D721Med (cell line): ENCODE measurements at regions not wholly inside any gene's neighbourhood (a gene's known extent, or its start where the extent isn't known, plus 50 kb on each side); places are given as distances from the start of the nearest gene placed in this dataset.

ENCODE experiments used
- DNase-seq: peaks from one replicate; pipeline ENCODE4 v3.0.0; 2011; ENCODE audit warnings: low spot score; ENCODE audit not compliant: insufficient read length
- FAIRE-seq: peaks from 2 replicates; lab custom pipeline; 2011; peaks lifted over from hg19 to GRCh38; lab: Jason Lieb, UNC
- TF ChIP-seq, protein P1 (sequence below): IDR thresholded peaks from 2 replicates; pipeline ENCODE4 v1.5.1; 2012; ENCODE audit warnings: mild to moderate bottlenecking, control low read depth; ENCODE audit not compliant: insufficient read depth; ENCODE audit errors: missing control alignments

DNA sequence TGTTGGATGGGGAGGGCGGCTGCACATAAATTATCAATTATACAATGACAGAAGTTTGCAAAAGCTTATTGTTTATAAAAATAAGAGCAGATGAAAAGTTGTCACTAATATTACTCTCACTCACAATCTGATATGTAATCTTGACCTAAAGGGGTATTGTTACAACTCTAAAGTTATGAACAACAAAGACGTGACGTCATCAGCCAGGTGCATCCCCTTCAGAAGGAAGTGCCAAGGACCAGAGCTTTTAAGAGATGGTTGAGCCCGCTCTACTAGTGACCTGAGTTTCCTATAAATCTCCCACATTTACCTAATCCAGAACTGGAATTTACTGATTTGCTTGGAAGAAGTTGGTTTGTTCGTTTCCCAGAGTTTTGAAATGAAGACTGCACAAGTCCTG, 247.7 kb upstream of the MGMT start:
- DNase-seq (no peak), FAIRE-seq (no peak)
- TF ChIP-seq, protein P1, sequence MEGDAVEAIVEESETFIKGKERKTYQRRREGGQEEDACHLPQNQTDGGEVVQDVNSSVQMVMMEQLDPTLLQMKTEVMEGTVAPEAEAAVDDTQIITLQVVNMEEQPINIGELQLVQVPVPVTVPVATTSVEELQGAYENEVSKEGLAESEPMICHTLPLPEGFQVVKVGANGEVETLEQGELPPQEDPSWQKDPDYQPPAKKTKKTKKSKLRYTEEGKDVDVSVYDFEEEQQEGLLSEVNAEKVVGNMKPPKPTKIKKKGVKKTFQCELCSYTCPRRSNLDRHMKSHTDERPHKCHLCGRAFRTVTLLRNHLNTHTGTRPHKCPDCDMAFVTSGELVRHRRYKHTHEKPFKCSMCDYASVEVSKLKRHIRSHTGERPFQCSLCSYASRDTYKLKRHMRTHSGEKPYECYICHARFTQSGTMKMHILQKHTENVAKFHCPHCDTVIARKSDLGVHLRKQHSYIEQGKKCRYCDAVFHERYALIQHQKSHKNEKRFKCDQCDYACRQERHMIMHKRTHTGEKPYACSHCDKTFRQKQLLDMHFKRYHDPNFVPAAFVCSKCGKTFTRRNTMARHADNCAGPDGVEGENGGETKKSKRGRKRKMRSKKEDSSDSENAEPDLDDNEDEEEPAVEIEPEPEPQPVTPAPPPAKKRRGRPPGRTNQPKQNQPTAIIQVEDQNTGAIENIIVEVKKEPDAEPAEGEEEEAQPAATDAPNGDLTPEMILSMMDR: no peak

DNA sequence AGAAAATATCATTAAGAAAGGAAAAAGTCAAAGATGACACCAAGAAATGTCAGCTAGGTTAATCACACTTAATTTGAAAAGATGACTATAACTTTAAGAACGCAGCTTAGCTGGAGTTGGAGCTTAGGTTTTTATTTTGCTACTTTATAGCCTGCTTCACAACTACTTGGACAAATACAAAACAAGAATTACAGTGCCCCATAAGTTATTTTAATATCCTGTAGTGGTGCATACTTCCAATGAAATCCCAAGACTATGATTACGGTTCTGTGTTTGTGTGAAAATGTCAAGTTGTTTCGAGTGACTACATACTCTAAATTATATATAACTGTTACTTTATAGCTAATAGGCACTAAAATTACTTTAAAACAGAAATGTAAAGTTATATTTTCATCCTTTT, 244.6 kb upstream of the MGMT start:
- FAIRE-seq (no peak), DNase-seq (no peak)
- TF ChIP-seq, protein P1: no peak

DNA sequence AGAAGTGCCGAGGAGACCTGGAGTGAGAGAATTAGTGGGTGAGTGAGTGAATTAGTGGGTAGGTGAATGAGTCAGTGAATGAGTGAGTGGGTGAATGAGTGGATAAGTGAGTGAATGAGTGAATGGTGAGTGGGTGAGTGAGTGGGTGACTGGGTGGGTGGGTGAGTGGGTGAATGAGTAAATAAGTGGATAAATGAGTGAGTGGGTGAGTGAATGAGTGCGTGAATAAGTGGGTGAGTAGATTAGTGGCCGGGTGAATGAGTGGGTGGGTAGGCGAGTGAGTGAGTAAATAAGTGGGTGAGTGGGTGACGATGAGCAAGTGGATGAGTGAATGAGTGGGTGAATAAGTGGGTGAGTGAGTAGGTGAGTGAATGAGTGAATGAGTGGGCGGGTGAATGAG, 243.7 kb upstream of the MGMT start:
- FAIRE-seq: no peak
- DNase-seq: no peak
- TF ChIP-seq, protein P1: no peak

DNA sequence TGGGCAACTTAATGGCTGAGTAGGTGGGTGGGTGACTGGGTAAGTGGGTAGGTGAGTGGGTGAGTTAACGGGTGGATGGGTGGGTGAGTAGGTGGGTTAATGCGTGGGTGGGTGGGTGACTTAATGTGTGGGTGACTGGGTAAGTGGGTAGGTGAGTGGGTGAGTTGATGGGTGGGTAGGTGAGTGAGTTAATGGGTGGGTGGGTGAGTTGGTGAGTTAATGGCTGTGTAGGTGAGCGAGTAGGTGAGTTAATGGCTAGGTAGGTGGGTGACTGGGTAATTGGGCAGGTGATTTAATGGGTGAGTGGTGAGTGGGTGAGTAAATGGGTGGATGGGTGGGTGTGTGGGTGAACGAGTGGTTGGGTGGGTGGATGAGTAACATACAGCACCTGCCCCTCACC, 243.0 kb upstream of the MGMT start:
- TF ChIP-seq, protein P1: no peak
- FAIRE-seq: no peak
- no peak for DNase-seq

DNA sequence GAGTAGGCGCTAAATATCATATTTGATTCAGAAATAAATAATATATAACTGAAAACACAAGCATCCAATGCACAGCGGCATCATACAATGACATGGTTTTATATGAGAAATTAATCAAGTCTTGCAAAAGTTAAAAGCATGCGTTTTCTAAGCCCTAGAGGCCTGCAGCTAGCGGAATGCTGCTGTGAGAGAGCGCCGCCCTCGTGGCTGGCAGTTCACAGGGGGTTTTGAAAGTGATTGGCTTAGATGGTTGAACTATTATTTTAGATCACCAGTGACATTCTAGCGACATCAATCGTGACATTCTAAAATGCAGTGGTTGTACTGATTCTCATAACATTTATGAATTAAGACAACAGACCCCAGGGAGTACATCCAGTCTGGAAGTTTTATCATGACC, 235.2 kb upstream of the MGMT start:
- DNase-seq: no peak
- no peak for FAIRE-seq
- TF ChIP-seq, protein P1: no peak

DNA sequence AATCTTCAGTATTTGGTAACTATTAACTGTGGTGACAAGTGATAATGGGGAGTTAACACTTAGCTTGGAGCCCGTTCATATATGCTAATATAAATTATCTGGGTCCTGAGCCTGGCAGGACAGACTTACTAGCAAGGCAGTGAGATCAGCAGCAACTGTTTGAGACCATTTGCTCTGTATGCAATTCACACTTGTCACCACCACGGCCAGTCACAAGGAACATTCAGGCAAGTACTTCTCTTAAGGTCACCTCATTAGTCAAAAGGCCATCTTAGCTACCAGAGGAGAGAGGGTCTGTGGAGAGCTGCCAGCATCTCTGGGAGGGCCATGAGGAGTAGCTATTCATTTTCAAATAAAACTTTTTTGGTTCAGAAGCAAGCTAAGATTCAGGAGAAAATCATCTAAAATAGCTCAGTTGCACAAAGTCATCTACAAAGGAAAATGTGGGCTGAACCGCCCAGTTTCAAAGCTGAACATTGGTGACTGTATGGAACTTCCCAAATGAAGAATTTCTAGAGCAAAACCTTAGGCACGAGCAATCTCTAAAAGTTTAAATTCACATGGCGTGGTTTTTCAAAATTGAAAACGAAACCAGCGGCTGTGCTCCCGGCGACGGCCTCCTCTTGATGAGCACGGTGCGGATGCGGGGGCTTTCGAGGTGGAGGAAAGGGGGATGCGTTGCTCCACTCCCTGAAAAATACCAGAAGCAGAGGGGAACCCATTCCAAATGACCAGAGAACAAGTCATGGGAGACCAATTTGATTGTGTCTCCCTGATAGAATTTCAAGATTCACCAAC, 233.5 kb upstream of the MGMT start:
- FAIRE-seq (no peak), DNase-seq (no peak)
- TF ChIP-seq, protein P1: no peak

DNA sequence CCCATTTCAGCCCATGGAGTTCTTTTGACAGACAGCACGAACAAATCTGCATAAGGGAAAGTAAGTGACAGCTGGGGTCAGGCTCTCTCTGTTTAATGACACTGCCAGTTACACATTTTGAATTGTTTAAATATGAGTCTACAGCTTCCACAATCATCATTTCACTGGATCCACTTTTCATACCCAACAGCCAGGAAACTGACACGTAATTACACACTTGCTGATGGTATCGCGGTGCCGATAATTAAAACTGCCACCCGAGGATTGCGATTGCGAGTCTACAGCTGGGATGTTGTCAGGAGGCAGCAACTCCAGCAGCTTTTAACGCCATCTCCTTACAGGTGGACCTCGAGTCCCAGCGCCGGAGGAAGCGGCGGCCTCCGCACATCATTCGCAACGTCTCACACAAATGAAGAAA, 230.8 kb upstream of the MGMT start:
- FAIRE-seq: no peak
- DNase-seq: no peak

More for the DNA sequence above, 230.8 kb upstream of the MGMT start:
- TF ChIP-seq, protein P1: no peak
